Neural progenitor cell (in vitro differentiated cells): ENCODE measurements at regions not wholly inside any gene's neighbourhood (a gene's known extent, or its start where the extent isn't known, plus 50 kb on each side); places are given as distances from the start of the nearest gene placed in this dataset.

ENCODE experiments used
- DNase-seq: peaks from one replicate; pipeline ENCODE4 v3.0.0-alpha.2; 2016; ENCODE audit warnings: low spot score
- H2AFZ ChIP-seq: fragments of 200-600 bp; sonication (generic); replicated peaks from 2 replicates; pipeline ENCODE4 v1.6.1; 2016; ENCODE audit warnings: antibody characterized with exemption
- H3F3A ChIP-seq: fragments of 200-600 bp; sonication (generic); 2 replicates; pipeline ENCODE4 v1.6.1; 2016; ENCODE audit warnings: antibody characterized with exemption, low read depth
- H3K27ac ChIP-seq: fragments of 200-600 bp; sonication (generic); 2 replicates; pipeline ENCODE4 v1.5.1; 2016; ENCODE audit warnings: mild to moderate bottlenecking
- H3K27me3 ChIP-seq: fragments of 200-600 bp; sonication (generic); 2 replicates; pipeline ENCODE4 v1.6.1; 2016; ENCODE audit warnings: mild to moderate bottlenecking, moderate library complexity
- H3K36me3 ChIP-seq: fragments of 200-600 bp; sonication (generic); 2 replicates; pipeline ENCODE4 v1.5.1; 2016
- H3K4me1 ChIP-seq: fragments of 200-600 bp; sonication (generic); 2 replicates; pipeline ENCODE4 v1.6.1; 2016; ENCODE audit warnings: mixed run types
- H3K4me2 ChIP-seq: fragments of 200-600 bp; sonication (generic); 2 replicates; pipeline ENCODE4 v1.6.1; 2016
- H3K4me3 ChIP-seq: fragments of 200-600 bp; sonication (generic); 2 replicates; pipeline ENCODE4 v1.5.1; 2016
- H3K79me2 ChIP-seq: fragments of 200-600 bp; sonication (generic); 2 replicates; pipeline ENCODE4 v1.6.1; 2016; ENCODE audit warnings: low read depth
- H3K9ac ChIP-seq: fragments of 200-600 bp; sonication (generic); 2 replicates; pipeline ENCODE4 v1.6.1; 2016
- H3K9me3 ChIP-seq: fragments of 200-600 bp; sonication (generic); 2 replicates; pipeline ENCODE4 v1.5.1; 2016; ENCODE audit warnings: low read depth
- H4K20me1 ChIP-seq: fragments of 200-600 bp; sonication (generic); 2 replicates; pipeline ENCODE4 v1.6.1; 2016; ENCODE audit warnings: low read depth
- H3K27ac Mint-ChIP-seq: 3 replicates; pipeline ENCODE4 v1.8.0; 2021; ENCODE audit warnings: mixed read lengths
- H3K27me3 Mint-ChIP-seq: 2 replicates; pipeline ENCODE4 v1.8.0; 2022; ENCODE audit warnings: low read depth, mild to moderate bottlenecking, inconsistent platforms, moderate library complexity, mixed read lengths; ENCODE audit not compliant: insufficient read depth
- H3K36me3 Mint-ChIP-seq: 3 replicates; pipeline ENCODE4 v1.8.0; 2021; ENCODE audit warnings: mixed read lengths
- H3K4me1 Mint-ChIP-seq: 3 replicates; pipeline ENCODE4 v1.8.0; 2021; ENCODE audit warnings: mixed read lengths
- H3K4me3 Mint-ChIP-seq: 3 replicates; pipeline ENCODE4 v1.8.0; 2021; ENCODE audit warnings: mild to moderate bottlenecking, moderate library complexity, mixed read lengths
- H3K9me3 Mint-ChIP-seq: 3 replicates; pipeline ENCODE4 v1.8.0; 2020; ENCODE audit warnings: mixed read lengths
- CTCF ChIP-seq: fragments of 200-600 bp; sonication (generic); IDR thresholded peaks from 2 replicates; pipeline ENCODE4 v1.5.1; 2017; ENCODE audit warnings: antibody characterized with exemption, mild to moderate bottlenecking
- EZH2 ChIP-seq: fragments of 200-600 bp; sonication (generic); IDR thresholded peaks from 2 replicates; pipeline ENCODE4 v1.6.1; 2017; ENCODE audit warnings: antibody characterized with exemption, mild to moderate bottlenecking, moderate library complexity
- EZH2phosphoT487 ChIP-seq: fragments of 200-600 bp; sonication (generic); IDR thresholded peaks from 2 replicates; pipeline ENCODE4 v1.6.1; 2017; ENCODE audit warnings: antibody characterized with exemption

DNA sequence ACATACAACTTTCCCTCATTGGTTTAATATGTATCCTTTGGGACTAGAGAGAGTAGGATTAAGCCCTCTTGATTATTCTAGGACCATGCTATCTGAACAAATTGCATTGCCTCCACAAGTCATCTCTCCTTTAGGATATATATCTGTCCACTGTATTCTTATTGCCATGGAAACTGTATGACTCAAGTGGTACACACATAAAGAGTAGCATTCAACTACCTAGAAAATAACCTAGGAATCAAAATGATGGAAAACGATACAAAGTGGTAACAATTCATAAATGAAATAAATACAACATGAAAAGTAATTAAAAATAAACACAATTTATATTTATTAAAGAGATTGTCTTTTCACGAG, 212.1 kb upstream of the P2RY1 start:
- no peak overlapping the region for H3K27ac ChIP-seq
- no peaks in the 10 kb centered on the region for H3K9me3 ChIP-seq
- H3K36me3 Mint-ChIP-seq: no peaks in the 10 kb centered on the region

GRCh38 chr3:152623286-152623911, 211.5 kb upstream of the P2RY1 start:
- peaks cover 19% of the 10 kb centered on the region for H3K4me1 ChIP-seq
- no peaks in the 10 kb centered on the region for H3K36me3 ChIP-seq
- H3K9me3 ChIP-seq: no peaks in the 10 kb centered on the region
- Mint-ChIP-seq H3K4me3 (no peak overlapping the region), H3K9me3 (no peaks in the 10 kb centered on the region), H3K4me1 (peaks cover 19% of the 10 kb centered on the region), H3K27ac (no peak overlapping the region), H3K27me3 (no peaks in the 10 kb centered on the region), H3K36me3 (no peaks in the 10 kb centered on the region)
- no peaks in the 10 kb centered on the region for H3K79me2 ChIP-seq
- no peaks in the 10 kb centered on the region for H3F3A ChIP-seq
- H3K27ac ChIP-seq: no peak overlapping the region
- TF ChIP-seq EZH2 (no peak), EZH2phosphoT487 (no peak), CTCF (no peak)
- no peak for DNase-seq
- H3K9ac ChIP-seq: no peak overlapping the region
- no peaks in the 10 kb centered on the region for H3K27me3 ChIP-seq
- H3K4me2 ChIP-seq: no peak overlapping the region
- H4K20me1 ChIP-seq: no peaks in the 10 kb centered on the region
- no peak overlapping the region for H3K4me3 ChIP-seq
- no peak overlapping the region for H2AFZ ChIP-seq

More for the DNA sequence above, 212.1 kb upstream of the P2RY1 start:
- Histone ChIP-seq H3K4me2 (no peak overlapping the region), H3K4me3 (no peak overlapping the region), H3K36me3 (no peaks in the 10 kb centered on the region), H3K27me3 (no peaks in the 10 kb centered on the region), H3F3A (no peaks in the 10 kb centered on the region), H2AFZ (no peak overlapping the region), H3K79me2 (no peaks in the 10 kb centered on the region), H3K9ac (no peak overlapping the region), H3K4me1 (peaks cover 19% of the 10 kb centered on the region), H4K20me1 (no peaks in the 10 kb centered on the region)
- no peaks in the 10 kb centered on the region for H3K27me3 Mint-ChIP-seq
- TF ChIP-seq EZH2 (no peak), CTCF (no peak)
- DNase-seq: no peak
- H3K27ac Mint-ChIP-seq: no peak overlapping the region
- no peak overlapping the region for H3K4me3 Mint-ChIP-seq
- H3K4me1 Mint-ChIP-seq: peaks cover 19% of the 10 kb centered on the region
- H3K9me3 Mint-ChIP-seq: no peaks in the 10 kb centered on the region

DNA sequence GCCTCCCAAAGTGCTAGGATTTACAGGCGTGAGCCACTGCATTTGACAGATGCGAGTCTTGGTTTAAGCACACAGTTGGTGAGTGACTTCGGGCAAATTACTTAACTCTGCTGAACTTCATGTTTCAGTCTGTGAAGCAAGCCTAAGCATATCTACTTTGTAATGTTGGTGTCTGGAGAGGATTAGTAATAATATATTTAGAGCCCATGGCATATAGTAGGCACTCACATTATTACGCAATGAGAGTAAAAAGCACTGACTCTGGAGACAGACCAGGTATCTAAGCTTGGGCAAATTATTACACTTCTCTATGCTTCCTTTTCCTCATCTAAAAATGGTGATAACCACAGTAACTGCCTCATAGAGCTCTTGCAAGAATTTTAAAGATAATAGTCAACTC, 208.7 kb upstream of the P2RY1 start:
- H3K4me3 ChIP-seq: no peak overlapping the region
- H3K4me2 ChIP-seq: no peak overlapping the region
- H3F3A ChIP-seq: no peaks in the 10 kb centered on the region
- no peak for DNase-seq
- Mint-ChIP-seq H3K27me3 (peaks cover 2% of the 10 kb centered on the region), H3K9me3 (peaks cover 7% of the 10 kb centered on the region), H3K4me3 (no peak overlapping the region), H3K4me1 (peaks cover 17% of the 10 kb centered on the region), H3K27ac (no peak overlapping the region), H3K36me3 (no peaks in the 10 kb centered on the region)
- TF ChIP-seq EZH2phosphoT487 (no peak), CTCF (no peak), EZH2 (no peak)
- peaks cover 15% of the 10 kb centered on the region for H3K4me1 ChIP-seq
- H4K20me1 ChIP-seq: no peaks in the 10 kb centered on the region
- no peaks in the 10 kb centered on the region for H3K9me3 ChIP-seq
- no peaks in the 10 kb centered on the region for H3K36me3 ChIP-seq
- H2AFZ ChIP-seq: no peak overlapping the region
- no peak overlapping the region for H3K27ac ChIP-seq
- H3K27me3 ChIP-seq: no peaks in the 10 kb centered on the region
- no peaks in the 10 kb centered on the region for H3K79me2 ChIP-seq
- no peak overlapping the region for H3K9ac ChIP-seq
